ENCODE measurements at regions not wholly inside any gene's neighbourhood (a gene's known extent, or its start where the extent isn't known, plus 50 kb on each side); places are given as distances from the start of the nearest gene placed in this dataset.

GRCh38 chr2:217521820-217522219 lies 481.0 kb downstream of the TNS1 start:
- DNase-seq (ENCODE audit: low spot score) = no peak

- no peak for DNase-seq (ENCODE audit: low spot score)
These were observed 482.3 kb downstream of the TNS1 start for GRCh38 chr2:217520356-217521010.

- no peak for DNase-seq (ENCODE audit: low spot score)
These were observed 485.4 kb downstream of the TNS1 start for GRCh38 chr2:217517402-217517801.

- DNase-seq (ENCODE audit: low spot score) = no peak
These were observed 487.0 kb downstream of the TNS1 start for GRCh38 chr2:217515615-217516309.

GRCh38 chr2:217513258-217513657 lies 489.5 kb downstream of the TNS1 start:
- DNase-seq (ENCODE audit: low spot score) = no peak

- no peak for DNase-seq (ENCODE audit: low spot score)
These were observed 490.1 kb downstream of the TNS1 start for GRCh38 chr2:217512728-217513127.

GRCh38 chr2:217512259-217512658 lies 490.5 kb downstream of the TNS1 start:
- DNase-seq (ENCODE audit: low spot score) = peak; percentile 13

DNA sequence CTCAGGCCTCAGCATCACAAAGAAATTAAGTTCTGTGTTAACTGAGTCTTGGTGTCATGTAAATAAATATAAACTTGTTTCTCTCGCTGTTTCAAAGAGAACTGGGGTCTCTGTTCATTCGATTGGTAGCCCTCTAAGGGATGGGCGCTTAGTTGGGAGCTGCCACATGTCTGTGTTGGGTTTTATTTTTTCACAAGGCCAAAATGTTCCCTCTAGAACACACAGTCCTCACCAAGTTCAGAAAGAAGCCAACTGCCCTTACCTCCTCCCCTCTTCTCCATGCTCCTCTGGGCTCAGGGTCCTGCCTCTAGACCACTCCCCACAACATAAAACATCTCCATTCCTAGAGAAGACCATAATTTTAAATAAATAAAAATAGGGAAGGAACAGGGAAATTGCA lies 490.9 kb downstream of the TNS1 start:
- DNase-seq (ENCODE audit: low spot score) = no peak

- DNase-seq (ENCODE audit: low spot score) = peak; percentile 79
These were observed 492.0 kb downstream of the TNS1 start for GRCh38 chr2:217510771-217511291.

- DNase-seq (ENCODE audit: low spot score) = no peak
These were observed 497.5 kb downstream of the TNS1 start for GRCh38 chr2:217505303-217505702.

- no peak for DNase-seq (ENCODE audit: low spot score)
These were observed 500.9 kb downstream of the TNS1 start for GRCh38 chr2:217501887-217502286.

- no peak for DNase-seq (ENCODE audit: low spot score)
These were observed 504.9 kb downstream of the TNS1 start for GRCh38 chr2:217497843-217498377.

DNA sequence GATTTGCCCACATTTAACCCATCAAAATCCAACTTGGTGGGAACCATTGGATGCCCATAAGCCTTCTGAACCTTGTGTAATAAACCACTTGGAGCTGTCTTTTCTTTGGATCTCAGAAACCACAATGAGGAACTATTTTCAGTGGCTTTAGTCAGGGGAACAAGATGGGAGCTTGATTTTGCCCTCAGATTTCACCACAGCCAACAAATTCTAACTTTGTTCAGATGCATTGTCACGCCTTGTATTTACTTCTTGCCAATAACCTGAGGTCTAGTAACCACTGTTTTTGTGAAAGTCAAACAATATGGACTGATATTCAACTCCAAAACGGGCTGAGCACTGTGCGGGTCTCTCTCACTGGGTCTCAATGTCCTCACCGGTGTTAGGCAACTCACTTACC lies 508.2 kb downstream of the TNS1 start:
- DNase-seq (ENCODE audit: low spot score) = no peak

- no peak for DNase-seq (ENCODE audit: low spot score)
These were observed 511.5 kb downstream of the TNS1 start for GRCh38 chr2:217491271-217491670.

DNA sequence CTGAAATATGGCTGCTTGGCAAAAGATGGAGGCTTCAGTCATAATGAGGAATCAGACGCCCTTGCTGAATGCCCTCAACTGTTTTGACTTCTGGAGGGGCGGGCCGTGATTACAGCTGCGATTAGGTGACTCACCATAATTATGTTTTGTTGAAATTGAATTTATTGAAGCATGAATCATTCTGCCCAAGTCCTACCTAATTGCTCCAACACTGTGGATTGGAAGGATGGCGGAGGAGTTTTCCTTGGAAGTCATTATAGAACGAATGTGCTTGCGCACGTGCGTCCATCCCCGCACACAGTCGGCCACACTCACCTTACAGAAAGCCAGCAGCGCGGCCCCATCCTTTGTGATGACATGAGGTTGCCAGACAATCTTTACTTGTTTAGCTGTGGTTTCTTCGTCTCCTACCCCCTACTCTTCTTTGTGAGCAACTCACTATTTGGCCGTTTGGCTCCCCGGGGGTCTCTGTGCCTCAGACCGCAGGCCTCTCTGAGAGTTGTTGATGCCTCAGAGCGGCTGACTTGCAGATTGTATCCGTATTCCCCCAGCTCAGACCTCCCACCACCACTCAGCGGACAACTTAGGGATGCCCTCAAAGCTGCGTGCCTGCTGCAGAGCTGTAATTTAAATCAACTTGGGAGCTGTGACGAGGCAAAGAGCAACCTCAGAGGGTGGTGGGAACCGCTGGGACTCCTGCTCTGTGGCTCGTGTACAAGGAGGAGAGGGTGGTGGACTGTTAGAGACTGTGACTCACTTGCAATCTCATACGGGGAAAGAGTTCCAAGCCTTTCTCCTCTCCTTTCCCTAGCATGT lies 513.4 kb downstream of the TNS1 start:
- no peak for DNase-seq (ENCODE audit: low spot score)

DNA sequence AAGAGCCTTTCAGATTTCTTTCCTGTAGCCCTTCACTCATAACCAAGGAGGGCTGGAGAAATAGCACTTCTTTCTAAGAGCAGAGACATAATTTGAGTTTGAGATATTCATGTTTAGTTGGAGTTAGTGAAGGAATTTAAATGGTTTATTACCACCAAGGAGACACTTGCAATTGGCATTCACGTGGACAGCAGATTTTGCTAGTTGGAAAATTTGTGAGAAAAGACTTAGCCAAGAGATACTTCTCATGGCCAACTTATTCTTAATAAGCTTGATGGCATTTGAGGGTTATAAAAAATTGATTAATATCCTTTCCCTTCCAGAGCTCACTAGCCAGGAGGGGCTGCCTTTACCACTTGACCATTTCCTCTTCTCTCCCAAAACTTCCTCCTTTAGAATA lies 518.7 kb downstream of the TNS1 start:
- DNase-seq (ENCODE audit: low spot score) = no peak

DNA sequence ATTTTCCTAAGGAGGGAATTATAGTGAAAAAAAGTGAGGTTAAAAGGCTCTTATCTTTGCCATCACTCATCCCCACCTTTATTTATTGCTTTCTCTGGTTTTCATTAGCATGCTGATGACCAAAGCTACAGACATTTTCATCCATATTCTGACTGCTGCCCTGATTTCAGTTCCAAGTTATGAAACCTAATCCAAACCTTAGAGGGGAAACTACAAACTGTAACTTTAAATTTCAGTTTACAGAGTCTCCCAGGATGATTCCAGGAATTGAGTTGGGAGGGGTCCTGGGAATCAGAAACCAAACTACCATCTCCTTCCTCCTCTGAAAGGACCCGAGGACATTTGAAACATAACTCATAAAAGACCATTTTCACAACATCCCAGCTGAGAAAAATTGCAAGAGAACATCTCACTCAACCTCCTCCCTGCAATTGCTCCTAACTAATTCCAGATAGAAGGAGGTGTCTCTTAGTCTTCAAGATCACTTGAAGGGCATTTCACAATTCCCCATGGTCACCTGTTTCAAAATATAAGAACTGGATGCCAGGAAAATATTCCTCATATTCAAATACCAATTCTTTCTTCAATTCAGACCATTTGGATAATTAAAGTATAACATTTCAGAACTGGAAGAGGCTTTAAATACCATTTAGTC lies 520.6 kb downstream of the TNS1 start:
- no peak for DNase-seq (ENCODE audit: low spot score)

GRCh38 chr2:217481577-217481976 lies 521.2 kb downstream of the TNS1 start:
- no peak for DNase-seq (ENCODE audit: low spot score)

DNA sequence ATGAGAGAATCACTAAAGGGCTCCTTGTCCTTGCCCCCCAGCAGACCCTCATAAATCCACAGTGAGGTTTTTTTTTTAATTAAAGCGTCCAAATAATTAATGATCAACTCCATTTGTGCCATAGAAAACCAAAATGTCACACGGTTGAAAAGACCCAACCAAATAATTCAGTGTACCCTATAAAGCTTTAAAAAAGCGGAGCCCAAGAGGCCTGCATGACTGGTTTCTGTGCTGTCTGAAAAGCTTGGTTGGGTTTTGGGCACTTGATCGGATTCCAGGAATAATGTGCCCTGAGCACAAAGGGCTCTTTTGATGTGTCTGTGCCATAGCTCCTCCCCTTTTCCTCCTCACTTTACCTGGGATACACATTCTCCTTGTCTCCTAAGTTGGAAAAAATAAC lies 523.2 kb downstream of the TNS1 start:
- DNase-seq (ENCODE audit: low spot score) = no peak

DNA sequence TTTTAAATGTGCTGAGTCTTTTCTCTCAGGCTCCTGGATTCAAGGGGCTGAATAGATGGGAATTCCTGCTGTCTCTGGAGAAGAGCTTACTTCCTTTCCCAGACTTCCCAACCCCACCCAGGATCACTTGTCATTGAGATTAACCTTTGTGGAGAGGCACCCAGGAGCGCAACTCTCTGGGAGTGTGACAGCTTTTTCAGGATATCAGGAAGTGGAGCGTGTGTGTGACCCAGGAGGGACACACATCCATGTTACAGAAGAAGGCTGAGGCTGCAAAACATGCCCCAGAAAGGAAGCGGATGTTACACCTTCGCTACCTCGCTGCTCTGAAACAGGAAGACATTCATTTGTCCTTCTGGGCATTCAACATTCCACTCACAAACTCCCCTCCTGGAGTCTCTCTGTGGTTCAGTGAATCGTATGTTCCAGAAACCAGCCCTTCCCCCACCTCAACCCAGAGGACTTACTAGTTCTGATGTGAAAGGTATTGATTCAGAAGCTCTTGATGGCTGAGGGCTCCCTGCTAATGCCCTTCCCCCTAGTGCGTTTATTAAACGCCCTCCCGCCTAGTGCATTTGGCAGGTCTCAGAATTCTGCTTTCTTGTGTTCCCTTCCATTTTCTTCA lies 523.9 kb downstream of the TNS1 start:
- DNase-seq (ENCODE audit: low spot score) = no peak

DNA sequence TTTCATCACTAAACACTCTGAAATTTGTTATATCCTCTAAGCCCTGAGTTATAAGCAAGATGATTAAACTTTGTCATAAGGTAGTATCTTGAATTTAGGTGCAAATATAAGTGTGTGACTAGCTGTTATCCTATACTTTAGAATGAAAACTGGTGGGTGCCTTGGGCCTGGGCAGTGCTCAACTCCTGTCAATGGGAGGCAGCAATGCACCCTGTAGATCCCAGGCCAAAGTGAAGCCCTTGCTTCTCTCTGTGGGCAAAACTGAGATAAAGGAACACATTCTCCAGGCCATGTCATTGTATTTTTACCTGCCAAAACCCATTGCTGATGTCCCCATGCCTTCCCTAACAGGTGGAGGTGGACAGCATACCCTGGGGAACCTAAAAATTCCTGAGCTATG lies 525.2 kb downstream of the TNS1 start:
- no peak for DNase-seq (ENCODE audit: low spot score)

GRCh38 chr2:217475791-217476190 lies 527.0 kb downstream of the TNS1 start:
- DNase-seq (ENCODE audit: low spot score) = no peak

Data from AG08396 (cell line).